ENCODE measurements at regions not wholly inside any gene's neighbourhood (a gene's known extent, or its start where the extent isn't known, plus 50 kb on each side); places are given as distances from the start of the nearest gene placed in this dataset.

DNA sequence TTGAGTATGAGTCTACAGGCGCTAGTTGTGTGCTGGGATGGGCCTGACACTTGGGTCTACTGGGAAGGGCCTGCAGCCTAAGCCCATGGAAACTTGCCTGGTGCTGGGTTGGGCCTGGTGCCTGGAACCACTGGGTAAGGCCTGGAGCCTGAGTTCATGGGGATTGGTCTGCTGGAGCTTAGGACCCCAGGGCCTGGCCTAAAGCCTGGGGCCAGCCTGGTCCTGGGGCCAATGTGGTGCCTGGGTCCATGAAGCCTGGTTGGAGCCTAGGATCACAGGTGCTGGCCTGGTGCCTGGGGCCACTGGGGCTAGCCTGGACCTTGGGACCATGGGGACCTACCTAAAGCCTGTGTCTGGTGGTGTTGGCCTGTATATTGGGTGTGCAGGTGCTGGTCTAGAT is 270.3 kb upstream of the GRIA3 start:
- Histone ChIP-seq H3K27me3 (ENCODE audit: control insufficient read depth in 2 of 2, insufficient read depth in 2 of 2, low read length in 2 of 2) (no peaks in the 10 kb centered on the region), H3K4me3 (no peak overlapping the region), H3K79me2 (ENCODE audit: control insufficient read depth, insufficient read depth, low read length) (no peaks in the 10 kb centered on the region), H3K36me3 (ENCODE audit: control insufficient read depth, insufficient read depth, low read length) (no peaks in the 10 kb centered on the region), H3K9ac (ENCODE audit: insufficient read depth in 1 of 2, low read depth in 2 of 2, low read length in 2 of 2) (no peak overlapping the region), H3K9me3 (replicated peaks; ENCODE audit: control insufficient read depth, insufficient read depth, low read depth, low read length) (no peaks in the 10 kb centered on the region), H3K4me2 (ENCODE audit: insufficient read depth, low read length) (no peak overlapping the region), H2AFZ (ENCODE audit: low read depth, low read length) (no peak overlapping the region), H3K27ac (ENCODE audit: extremely low read depth, low read depth, low read length) (no peak overlapping the region), H3K9me1 (ENCODE audit: control insufficient read depth, insufficient read depth, low read length) (no peaks in the 10 kb centered on the region), H4K20me1 (replicated peaks; ENCODE audit: control insufficient read depth, insufficient read depth, low read length) (no peaks in the 10 kb centered on the region), H3K4me1 (replicated peaks in 1 of 2; ENCODE audit: control insufficient read depth in 2 of 2, insufficient read depth in 2 of 2, low read length in 2 of 2) (no peaks in the 10 kb centered on the region)
- no peak for ATAC-seq
- in situ Hi-C loops (cut with MboI) = no loop called here
- BruUV-seq (replicated peaks) = no TSS peak
- ChIA-PET POLR2A (no interaction called here), CTCF (ENCODE audit: low intra/inter-chr PET ratio) (no interaction called here)
- intact Hi-C loops (cut with micrococcal nuclease) = no loop called here
- 0% methylated on average over 1 of the region's 1 CpG for WGBS (ENCODE audit: insufficient coverage, low coverage, missing lambda C conversion rate)
- no peak for DNase-seq (ENCODE audit: extremely low read depth in 1 of 4, low spot score in 3 of 4)
- FAIRE-seq = no peak
- TF ChIP-seq PYGO2 (tag; IDR thresholded peaks at IDR 0.05) = no peak
- TF ChIP-seq, protein P1, sequence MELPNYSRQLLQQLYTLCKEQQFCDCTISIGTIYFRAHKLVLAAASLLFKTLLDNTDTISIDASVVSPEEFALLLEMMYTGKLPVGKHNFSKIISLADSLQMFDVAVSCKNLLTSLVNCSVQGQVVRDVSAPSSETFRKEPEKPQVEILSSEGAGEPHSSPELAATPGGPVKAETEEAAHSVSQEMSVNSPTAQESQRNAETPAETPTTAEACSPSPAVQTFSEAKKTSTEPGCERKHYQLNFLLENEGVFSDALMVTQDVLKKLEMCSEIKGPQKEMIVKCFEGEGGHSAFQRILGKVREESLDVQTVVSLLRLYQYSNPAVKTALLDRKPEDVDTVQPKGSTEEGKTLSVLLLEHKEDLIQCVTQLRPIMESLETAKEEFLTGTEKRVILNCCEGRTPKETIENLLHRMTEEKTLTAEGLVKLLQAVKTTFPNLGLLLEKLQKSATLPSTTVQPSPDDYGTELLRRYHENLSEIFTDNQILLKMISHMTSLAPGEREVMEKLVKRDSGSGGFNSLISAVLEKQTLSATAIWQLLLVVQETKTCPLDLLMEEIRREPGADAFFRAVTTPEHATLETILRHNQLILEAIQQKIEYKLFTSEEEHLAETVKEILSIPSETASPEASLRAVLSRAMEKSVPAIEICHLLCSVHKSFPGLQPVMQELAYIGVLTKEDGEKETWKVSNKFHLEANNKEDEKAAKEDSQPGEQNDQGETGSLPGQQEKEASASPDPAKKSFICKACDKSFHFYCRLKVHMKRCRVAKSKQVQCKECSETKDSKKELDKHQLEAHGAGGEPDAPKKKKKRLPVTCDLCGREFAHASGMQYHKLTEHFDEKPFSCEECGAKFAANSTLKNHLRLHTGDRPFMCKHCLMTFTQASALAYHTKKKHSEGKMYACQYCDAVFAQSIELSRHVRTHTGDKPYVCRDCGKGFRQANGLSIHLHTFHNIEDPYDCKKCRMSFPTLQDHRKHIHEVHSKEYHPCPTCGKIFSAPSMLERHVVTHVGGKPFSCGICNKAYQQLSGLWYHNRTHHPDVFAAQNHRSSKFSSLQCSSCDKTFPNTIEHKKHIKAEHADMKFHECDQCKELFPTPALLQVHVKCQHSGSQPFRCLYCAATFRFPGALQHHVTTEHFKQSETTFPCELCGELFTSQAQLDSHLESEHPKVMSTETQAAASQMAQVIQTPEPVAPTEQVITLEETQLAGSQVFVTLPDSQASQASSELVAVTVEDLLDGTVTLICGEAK (IDR thresholded peaks at IDR 0.05) = no peak
- TF ChIP-seq, protein P1 (CRISPR knock-in tag; IDR thresholded peaks at IDR 0.05) = no peak
- no peak for TF ChIP-seq RBM25 (IDR thresholded peaks at IDR 0.05; ENCODE audit: low read depth, low read length, severe bottlenecking)
- TF ChIP-seq, protein P2, sequence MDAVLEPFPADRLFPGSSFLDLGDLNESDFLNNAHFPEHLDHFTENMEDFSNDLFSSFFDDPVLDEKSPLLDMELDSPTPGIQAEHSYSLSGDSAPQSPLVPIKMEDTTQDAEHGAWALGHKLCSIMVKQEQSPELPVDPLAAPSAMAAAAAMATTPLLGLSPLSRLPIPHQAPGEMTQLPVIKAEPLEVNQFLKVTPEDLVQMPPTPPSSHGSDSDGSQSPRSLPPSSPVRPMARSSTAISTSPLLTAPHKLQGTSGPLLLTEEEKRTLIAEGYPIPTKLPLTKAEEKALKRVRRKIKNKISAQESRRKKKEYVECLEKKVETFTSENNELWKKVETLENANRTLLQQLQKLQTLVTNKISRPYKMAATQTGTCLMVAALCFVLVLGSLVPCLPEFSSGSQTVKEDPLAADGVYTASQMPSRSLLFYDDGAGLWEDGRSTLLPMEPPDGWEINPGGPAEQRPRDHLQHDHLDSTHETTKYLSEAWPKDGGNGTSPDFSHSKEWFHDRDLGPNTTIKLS (IDR thresholded peaks at IDR 0.05; ENCODE audit: borderline replicate concordance, low read depth) = no peak
- TF ChIP-seq, protein P3, sequence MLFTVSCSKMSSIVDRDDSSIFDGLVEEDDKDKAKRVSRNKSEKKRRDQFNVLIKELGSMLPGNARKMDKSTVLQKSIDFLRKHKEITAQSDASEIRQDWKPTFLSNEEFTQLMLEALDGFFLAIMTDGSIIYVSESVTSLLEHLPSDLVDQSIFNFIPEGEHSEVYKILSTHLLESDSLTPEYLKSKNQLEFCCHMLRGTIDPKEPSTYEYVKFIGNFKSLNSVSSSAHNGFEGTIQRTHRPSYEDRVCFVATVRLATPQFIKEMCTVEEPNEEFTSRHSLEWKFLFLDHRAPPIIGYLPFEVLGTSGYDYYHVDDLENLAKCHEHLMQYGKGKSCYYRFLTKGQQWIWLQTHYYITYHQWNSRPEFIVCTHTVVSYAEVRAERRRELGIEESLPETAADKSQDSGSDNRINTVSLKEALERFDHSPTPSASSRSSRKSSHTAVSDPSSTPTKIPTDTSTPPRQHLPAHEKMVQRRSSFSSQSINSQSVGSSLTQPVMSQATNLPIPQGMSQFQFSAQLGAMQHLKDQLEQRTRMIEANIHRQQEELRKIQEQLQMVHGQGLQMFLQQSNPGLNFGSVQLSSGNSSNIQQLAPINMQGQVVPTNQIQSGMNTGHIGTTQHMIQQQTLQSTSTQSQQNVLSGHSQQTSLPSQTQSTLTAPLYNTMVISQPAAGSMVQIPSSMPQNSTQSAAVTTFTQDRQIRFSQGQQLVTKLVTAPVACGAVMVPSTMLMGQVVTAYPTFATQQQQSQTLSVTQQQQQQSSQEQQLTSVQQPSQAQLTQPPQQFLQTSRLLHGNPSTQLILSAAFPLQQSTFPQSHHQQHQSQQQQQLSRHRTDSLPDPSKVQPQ (CRISPR knock-in tag; IDR thresholded peaks at IDR 0.05; ENCODE audit: borderline replicate concordance) = no peak
- TF ChIP-seq, protein P4, sequence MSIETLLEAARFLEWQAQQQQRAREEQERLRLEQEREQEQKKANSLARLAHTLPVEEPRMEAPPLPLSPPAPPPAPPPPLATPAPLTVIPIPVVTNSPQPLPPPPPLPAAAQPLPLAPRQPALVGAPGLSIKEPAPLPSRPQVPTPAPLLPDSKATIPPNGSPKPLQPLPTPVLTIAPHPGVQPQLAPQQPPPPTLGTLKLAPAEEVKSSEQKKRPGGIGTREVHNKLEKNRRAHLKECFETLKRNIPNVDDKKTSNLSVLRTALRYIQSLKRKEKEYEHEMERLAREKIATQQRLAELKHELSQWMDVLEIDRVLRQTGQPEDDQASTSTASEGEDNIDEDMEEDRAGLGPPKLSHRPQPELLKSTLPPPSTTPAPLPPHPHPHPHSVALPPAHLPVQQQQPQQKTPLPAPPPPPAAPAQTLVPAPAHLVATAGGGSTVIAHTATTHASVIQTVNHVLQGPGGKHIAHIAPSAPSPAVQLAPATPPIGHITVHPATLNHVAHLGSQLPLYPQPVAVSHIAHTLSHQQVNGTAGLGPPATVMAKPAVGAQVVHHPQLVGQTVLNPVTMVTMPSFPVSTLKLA (conservative IDR thresholded peaks at IDR 0.05) = no peak

Measured in K562 (cell line).